Activated CD4-positive, alpha-beta T cell treated with anti-CD3 and anti-CD28 coated beads, Interleukin-2, amount 10 ng/mL, durations not matched to agents 24 days and 14 days (primary cell): ENCODE measurements at regions not wholly inside any gene's neighbourhood (a gene's known extent, or its start where the extent isn't known, plus 50 kb on each side); places are given as distances from the start of the nearest gene placed in this dataset.
"Not testable (repeated sequence)": the region's sequence is repeated elsewhere in the genome, so short reads cannot be mapped to it uniquely, and the experiment has no call there.

Experiments used
- DNase-seq: peaks from one replicate; pipeline ENCODE4 v3.0.0; 2022
- H3K27ac Mint-ChIP-seq: one replicate; pipeline ENCODE4 v1.8.0; 2022; ENCODE audit warnings: mild to moderate bottlenecking, mixed read lengths
- H3K27me3 Mint-ChIP-seq: one replicate; pipeline ENCODE4 v1.8.0; 2022; ENCODE audit warnings: mixed read lengths
- H3K36me3 Mint-ChIP-seq: one replicate; pipeline ENCODE4 v1.8.0; 2022; ENCODE audit warnings: low read depth, mild to moderate bottlenecking, mixed read lengths
- H3K4me1 Mint-ChIP-seq: one replicate; pipeline ENCODE4 v1.8.0; 2021; ENCODE audit warnings: mixed read lengths
- H3K4me3 Mint-ChIP-seq: one replicate; pipeline ENCODE4 v1.8.0; 2022; ENCODE audit warnings: mild to moderate bottlenecking, moderate library complexity, mixed read lengths
- H3K9me3 Mint-ChIP-seq: one replicate; pipeline ENCODE4 v1.8.0; 2021; ENCODE audit warnings: mixed read lengths
- intact Hi-C: fragments of 100-400 bp; cut with micrococcal nuclease; formaldehyde crosslinking; loops from one replicate; pipeline ENCODE4 v1.15.1; 2023

DNA sequence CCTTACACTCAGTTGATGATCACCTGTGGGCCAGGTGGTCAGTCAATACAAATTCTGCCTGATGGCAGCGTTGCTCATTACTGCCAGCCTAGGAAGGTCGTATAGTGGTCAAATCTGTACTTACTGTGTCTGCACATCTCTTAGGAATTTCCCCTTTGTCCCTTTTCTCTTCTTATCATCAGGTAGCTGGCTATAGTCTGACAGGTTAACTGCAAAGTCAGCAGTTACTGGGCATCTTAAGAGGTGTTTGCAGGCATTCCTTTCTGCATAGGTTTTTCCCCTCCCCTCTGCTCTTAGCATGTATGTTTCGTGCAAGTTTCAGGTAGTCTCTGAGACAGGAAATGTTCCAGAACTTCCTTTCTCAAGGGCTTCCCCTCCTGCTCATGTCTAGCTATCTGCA, 298.7 kb downstream of the LRRIQ3 start:
- Mint-ChIP-seq H3K27me3 (no peaks in the 10 kb centered on the region), H3K36me3 (no peaks in the 10 kb centered on the region), H3K9me3 (no peaks in the 10 kb centered on the region), H3K4me3 (no peak overlapping the region), H3K27ac (no peak overlapping the region), H3K4me1 (no peaks in the 10 kb centered on the region)
- intact Hi-C loops, result no loop called here
- no peak for DNase-seq

DNA sequence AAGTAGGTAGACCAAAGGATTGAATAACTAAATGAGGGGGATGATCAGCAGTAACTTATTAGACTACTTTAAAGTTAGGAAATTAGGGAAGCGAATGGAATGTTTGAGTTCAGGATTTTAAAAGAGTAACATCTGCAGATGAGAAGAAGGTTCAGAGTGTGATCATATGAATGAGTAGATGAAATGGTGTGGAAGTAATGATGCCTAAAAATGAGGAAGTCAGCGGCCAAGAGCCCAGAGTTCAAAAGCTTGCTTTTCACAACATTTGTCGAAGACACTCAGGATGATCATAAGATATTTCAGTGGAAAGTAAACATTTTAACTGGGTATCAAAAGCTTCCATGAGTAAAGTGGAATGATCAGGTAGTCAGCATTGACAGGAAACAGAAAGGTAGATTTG, 299.4 kb downstream of the LRRIQ3 start:
- Mint-ChIP-seq H3K9me3 (no peaks in the 10 kb centered on the region), H3K4me1 (no peaks in the 10 kb centered on the region), H3K36me3 (no peaks in the 10 kb centered on the region), H3K27ac (no peak overlapping the region), H3K27me3 (no peaks in the 10 kb centered on the region), H3K4me3 (no peak overlapping the region)
- intact Hi-C loops, result no loop called here
- no peak for DNase-seq

DNA sequence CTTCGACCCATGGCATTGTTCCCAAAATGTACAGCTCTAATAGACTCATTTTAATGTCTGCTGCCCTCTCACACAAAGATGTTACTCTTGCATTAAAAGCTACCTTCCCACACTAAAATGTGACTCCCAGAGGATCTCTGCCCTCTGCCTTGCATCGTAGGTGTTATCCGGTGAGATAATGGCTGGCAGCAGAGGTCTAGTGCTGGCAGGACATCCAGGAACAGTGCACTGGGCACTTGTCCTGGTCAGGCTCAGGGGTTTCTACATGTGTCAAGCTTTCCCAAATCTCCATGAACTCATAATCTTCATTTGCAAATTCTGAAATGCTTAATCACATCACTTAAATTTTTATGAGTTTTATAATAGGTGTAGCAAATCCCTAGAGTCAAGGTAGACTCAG, 310.6 kb downstream of the LRRIQ3 start:
- Mint-ChIP-seq H3K4me3 (no peak overlapping the region), H3K27me3 (no peaks in the 10 kb centered on the region), H3K27ac (no peak overlapping the region), H3K9me3 (no peaks in the 10 kb centered on the region), H3K36me3 (no peaks in the 10 kb centered on the region), H3K4me1 (no peaks in the 10 kb centered on the region)
- DNase-seq, result no peak
- intact Hi-C loops, result no loop called here

DNA sequence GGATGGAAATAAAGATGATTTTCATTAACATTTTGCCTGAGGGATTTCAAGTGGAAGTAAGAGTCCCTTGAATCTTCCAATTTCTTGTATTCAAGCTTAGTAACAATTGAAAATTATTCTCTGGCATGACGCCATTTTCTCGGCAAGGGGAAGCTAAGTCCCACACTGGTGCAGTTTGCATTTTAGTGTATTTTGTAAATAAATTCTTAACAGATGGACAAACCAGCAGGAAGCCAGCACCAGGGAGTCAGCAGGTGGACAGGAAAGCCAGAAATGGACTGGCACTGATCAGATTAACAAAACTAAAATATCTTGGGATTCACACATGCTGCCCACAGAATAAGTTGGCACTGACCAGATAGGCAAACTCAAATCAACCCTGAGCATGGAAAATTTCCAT, 311.3 kb downstream of the LRRIQ3 start:
- intact Hi-C loops, result no loop called here
- Mint-ChIP-seq H3K9me3 (no peaks in the 10 kb centered on the region), H3K27me3 (no peaks in the 10 kb centered on the region), H3K4me1 (no peaks in the 10 kb centered on the region), H3K27ac (no peak overlapping the region), H3K36me3 (no peaks in the 10 kb centered on the region), H3K4me3 (no peak overlapping the region)
- no peak for DNase-seq

DNA sequence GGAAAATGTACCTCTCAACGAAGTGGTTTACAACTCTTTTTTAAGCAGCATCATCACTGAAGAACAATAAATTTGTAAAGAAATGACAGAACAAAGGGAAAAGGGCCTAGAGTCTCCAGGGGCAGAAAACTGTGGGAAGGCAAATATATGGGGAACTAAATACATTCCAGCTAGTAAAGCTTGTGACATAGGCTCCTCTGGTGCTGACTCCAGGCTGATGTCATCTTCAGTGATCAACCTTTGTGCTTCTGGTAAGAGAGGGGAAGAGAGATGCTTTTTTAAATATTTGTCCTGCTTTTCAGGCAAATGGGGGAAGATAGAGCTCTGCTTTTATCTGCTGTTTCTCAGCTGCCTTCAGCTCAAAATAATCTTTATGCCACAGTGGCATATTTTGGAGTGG, 323.2 kb downstream of the LRRIQ3 start:
- H3K27me3 Mint-ChIP-seq, result no peaks in the 10 kb centered on the region
- H3K36me3 Mint-ChIP-seq, result no peaks in the 10 kb centered on the region
- no peak overlapping the region for H3K4me3 Mint-ChIP-seq
- intact Hi-C loops, result no loop called here
- H3K4me1 Mint-ChIP-seq, result no peaks in the 10 kb centered on the region
- no peak for DNase-seq
- no peak overlapping the region for H3K27ac Mint-ChIP-seq
- H3K9me3 Mint-ChIP-seq, result no peaks in the 10 kb centered on the region

DNA sequence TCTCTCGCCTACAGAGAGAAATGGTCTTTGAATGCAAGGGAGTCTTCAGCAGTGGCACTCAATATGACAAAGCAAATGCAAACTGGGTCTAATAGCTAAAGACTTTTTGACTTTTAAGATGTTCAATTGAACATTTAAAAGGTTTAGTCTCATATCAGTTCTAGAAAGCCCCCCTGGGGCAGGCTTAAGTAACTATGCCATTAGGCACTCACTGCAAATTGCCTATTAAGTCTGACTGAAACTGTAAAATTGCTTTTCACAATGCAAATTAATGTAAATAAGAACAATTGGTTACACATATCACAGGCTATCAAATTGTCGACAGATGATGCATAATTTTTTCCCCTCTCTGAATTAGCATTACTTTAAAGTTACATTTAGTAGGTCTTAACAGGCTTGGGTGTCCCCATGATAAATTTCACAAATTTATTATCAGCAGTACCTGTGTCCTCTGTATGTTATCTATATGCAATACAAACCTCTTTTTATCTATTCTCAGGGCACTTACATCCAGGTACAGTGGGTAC, 329.1 kb downstream of the LRRIQ3 start:
- Mint-ChIP-seq H3K9me3 (no peaks in the 10 kb centered on the region), H3K36me3 (no peaks in the 10 kb centered on the region), H3K4me1 (no peaks in the 10 kb centered on the region), H3K27me3 (no peaks in the 10 kb centered on the region), H3K4me3 (no peak overlapping the region), H3K27ac (no peak overlapping the region)
- DNase-seq, result no peak
- intact Hi-C loops, result no loop called here

DNA sequence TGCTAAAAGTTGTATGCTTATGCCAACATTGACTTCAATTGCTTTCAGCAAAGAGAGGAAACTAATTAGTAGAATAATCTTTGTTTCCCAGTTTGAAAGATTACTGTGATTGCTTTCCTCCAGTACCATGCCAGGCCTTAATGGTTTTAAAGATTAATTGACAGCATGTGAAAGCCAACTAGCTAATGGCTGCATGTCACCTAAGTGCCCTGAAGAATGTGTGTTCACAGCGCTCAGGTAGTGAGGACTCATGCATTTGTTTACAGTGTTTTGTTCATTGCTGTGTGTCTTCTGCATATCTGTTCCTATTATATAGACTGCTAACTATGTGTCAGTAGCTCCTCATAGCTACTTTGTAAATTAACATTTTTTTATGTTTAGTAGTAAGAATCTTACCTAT, 335.6 kb downstream of the LRRIQ3 start:
- Mint-ChIP-seq H3K27me3 (no peaks in the 10 kb centered on the region), H3K9me3 (no peaks in the 10 kb centered on the region), H3K36me3 (no peaks in the 10 kb centered on the region), H3K27ac (no peak overlapping the region), H3K4me1 (no peaks in the 10 kb centered on the region), H3K4me3 (no peak overlapping the region)
- no peak for DNase-seq
- intact Hi-C loops, result no loop called here

DNA sequence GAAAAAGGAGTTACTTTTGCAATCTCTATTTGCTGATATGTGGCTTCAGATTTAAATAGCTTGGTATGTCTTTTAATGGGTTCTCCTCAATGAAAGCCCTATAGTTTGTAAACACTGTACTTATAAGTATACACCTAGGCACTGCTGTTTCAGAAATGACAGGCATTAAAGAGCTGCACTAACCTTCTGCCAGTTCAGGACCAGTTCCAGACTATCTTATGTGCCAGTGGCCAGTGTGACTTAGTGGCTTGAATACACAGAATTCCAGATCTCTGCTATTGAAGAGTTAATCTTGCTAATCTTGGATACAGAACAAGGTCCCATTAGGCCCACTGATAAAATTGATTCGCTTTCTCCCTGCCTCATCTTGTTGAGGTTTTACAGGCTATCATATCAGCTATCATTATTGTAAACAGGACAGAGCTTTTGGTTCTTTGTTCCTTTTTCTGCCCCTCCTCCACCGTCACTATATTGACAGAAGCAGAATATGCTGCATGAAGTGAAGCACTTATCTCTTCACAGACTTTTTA, 337.5 kb downstream of the LRRIQ3 start:
- H3K9me3 Mint-ChIP-seq, result no peaks in the 10 kb centered on the region
- H3K36me3 Mint-ChIP-seq, result no peaks in the 10 kb centered on the region
- intact Hi-C loops, result no loop called here
- H3K4me1 Mint-ChIP-seq, result no peaks in the 10 kb centered on the region
- no peak for DNase-seq
- no peak overlapping the region for H3K27ac Mint-ChIP-seq
- no peaks in the 10 kb centered on the region for H3K27me3 Mint-ChIP-seq
- no peak overlapping the region for H3K4me3 Mint-ChIP-seq

DNA sequence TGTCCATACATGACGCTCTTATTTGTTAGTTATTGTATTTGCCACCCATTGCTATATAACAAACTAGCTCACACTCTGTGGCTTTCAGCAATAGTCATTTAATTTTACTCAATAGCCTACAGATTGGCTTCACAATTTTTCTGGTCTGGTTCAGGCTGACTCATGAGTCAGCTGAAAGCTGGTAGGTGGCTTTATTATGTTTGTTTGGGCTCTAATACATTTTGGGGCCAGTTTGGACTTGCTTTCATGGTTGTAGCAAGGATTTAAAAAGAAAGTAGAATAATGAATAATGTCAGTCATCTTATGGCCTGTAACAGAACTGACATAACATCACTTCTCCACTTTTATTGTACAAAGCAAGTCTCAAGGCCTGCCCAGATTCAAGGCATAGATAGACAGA, 338.7 kb downstream of the LRRIQ3 start:
- no peak for DNase-seq
- Mint-ChIP-seq H3K4me1 (no peaks in the 10 kb centered on the region), H3K4me3 (no peak overlapping the region), H3K36me3 (no peaks in the 10 kb centered on the region), H3K9me3 (no peaks in the 10 kb centered on the region), H3K27me3 (no peaks in the 10 kb centered on the region), H3K27ac (no peak overlapping the region)
- intact Hi-C loops, result no loop called here

DNA sequence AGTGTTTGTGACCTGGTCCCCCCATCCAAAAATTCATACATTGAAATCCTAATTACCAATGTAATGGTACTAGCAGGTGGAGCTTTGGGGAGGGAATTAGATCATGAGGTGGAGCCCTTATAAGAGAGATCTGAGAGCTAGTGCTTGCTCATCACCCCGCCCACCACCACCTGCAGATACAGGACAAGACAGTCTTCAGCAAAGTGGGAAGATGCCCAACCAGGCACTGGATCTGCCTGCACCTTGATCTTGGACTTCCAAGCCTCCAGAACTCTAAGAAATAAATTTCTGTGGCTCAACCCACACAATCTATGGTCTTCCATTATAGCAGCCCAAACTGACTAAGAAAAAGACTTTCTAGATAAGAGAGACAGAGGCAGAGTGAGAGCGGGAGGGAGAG, 343.4 kb downstream of the LRRIQ3 start:
- no peaks in the 10 kb centered on the region for H3K27me3 Mint-ChIP-seq
- H3K36me3 Mint-ChIP-seq, result no peaks in the 10 kb centered on the region
- H3K4me1 Mint-ChIP-seq, result no peaks in the 10 kb centered on the region
- intact Hi-C loops, result no loop called here
- H3K27ac Mint-ChIP-seq, result no peak overlapping the region
- no peaks in the 10 kb centered on the region for H3K9me3 Mint-ChIP-seq
- no peak for DNase-seq
- H3K4me3 Mint-ChIP-seq, result no peak overlapping the region

DNA sequence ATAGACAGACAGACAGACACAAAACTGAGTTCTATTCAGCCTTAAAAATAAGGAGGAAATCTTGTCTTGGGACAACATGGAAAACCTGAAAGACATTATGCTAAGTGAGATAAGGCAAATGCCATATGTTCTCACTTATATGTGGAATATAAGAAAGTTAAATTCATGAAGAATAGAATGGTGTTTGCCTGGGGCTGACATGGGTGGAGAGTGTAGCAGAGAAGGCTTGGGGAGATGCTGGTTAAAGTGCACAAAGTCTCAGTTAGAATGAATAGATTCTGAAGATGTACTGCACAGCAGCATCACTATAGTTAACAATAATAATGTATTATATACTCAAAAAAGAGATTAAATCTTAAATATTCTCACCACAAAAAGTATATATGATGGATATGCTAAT, 355.5 kb downstream of the LRRIQ3 start:
- Mint-ChIP-seq H3K27me3 (no peaks in the 10 kb centered on the region), H3K4me3 (no peak overlapping the region), H3K4me1 (no peaks in the 10 kb centered on the region), H3K36me3 (no peaks in the 10 kb centered on the region), H3K9me3 (no peaks in the 10 kb centered on the region), H3K27ac (no peak overlapping the region)
- DNase-seq, result no peak
- intact Hi-C loops, result no loop called here

DNA sequence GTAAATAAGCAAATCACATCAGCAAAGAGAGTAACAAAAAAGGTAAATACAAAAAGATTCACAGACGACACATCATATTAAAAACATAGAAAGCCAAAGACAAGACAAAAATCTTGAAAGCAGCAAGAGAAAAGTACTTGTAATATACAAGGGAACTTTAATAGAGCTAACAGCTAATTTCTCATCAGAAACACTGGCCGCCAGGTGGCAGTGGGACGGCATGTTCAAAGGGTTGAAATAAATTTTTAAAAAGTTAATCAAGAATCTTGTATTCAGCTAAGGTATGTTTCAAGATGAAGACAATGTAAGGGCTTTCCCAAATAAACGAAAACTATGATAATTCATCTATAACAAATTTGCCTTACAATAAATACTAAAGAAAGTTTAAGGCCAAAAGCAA, 358.1 kb downstream of the LRRIQ3 start:
- DNase-seq, result no peak

DNA sequence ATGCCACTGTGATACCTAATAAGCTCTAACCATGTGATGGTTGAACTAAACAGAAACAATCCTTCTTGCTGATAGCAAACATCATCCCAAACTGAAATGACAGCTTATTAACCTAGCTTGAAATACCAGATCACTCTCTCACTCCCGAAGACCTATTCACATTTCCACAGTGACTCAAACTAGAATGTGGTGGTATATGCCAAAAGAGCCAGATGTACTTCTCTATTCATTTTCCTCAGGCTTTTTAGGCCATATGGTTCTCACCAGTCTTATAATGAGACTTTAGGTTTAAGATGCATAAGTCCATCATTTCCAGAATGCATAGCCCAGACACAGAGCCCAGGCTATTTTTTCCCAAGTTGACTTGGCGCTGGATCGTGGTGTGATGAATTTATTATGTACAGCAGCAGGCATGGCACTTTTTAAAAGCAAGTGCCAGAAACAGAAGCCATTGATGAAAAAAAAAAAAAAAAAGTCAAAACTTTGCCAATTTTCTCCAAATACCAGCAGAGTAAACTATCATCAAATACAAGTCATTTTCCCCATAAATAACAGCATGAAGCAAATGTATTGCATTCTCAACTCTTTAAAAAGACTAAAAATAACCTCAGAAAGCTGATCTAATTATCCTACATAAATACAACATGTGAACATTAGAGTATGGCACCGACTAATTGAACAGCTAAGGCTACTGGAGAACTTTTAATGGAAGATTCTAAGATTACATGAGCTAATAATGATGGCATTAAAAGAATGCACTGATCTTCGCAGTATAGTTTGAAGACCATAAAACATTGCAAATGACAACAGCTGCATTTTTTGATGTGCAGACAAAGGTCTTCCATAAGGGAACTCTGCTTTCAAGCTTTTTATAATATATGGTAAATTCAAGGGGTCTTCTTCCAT, 365.4 kb downstream of the LRRIQ3 start:
- intact Hi-C loops, result no loop called here
- H3K4me3 Mint-ChIP-seq, result no peak overlapping the region

More for the DNA sequence above, 358.1 kb downstream of the LRRIQ3 start:
- intact Hi-C loops, result loop anchor here (2.0 kb wide), 1 partner anchor 851 kb away; no protein-coding TSS in a partner anchor
- H3K27ac Mint-ChIP-seq, result no peak overlapping the region
- no peaks in the 10 kb centered on the region for H3K36me3 Mint-ChIP-seq
- H3K4me3 Mint-ChIP-seq, result no peak overlapping the region
- no peaks in the 10 kb centered on the region for H3K4me1 Mint-ChIP-seq
- no peaks in the 10 kb centered on the region for H3K27me3 Mint-ChIP-seq
- no peaks in the 10 kb centered on the region for H3K9me3 Mint-ChIP-seq

DNA sequence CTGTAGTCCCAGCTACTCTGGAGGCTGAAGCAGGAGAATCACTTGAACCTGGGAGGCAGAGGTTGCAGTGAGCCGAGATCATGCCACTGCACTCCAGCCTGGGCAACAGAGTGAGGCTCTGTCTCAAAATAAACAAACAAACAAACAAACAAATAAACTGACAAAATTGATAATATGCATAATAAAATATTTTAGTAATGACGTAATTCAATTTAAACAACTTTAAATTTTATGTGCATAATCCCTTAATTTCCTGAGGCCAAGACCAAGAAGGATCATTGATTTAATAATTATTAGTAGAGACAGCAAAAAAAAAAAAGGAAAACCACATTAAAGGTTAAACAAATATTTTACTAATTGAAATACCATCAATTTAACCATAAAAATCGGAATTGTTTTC, 370.7 kb downstream of the LRRIQ3 start:
- H3K27me3 Mint-ChIP-seq, H3K36me3 Mint-ChIP-seq, H3K9me3 Mint-ChIP-seq, H3K27ac Mint-ChIP-seq, intact Hi-C loops, H3K4me3 Mint-ChIP-seq, H3K4me1 Mint-ChIP-seq, DNase-seq: not testable (repeated sequence)

More for the DNA sequence above, 365.4 kb downstream of the LRRIQ3 start:
- DNase-seq, result no peak
- no peaks in the 10 kb centered on the region for H3K9me3 Mint-ChIP-seq
- no peaks in the 10 kb centered on the region for H3K36me3 Mint-ChIP-seq
- H3K27me3 Mint-ChIP-seq, result no peaks in the 10 kb centered on the region
- H3K27ac Mint-ChIP-seq, result no peak overlapping the region
- H3K4me1 Mint-ChIP-seq, result no peaks in the 10 kb centered on the region
